ENCODE measurements at regions not wholly inside any gene's neighbourhood (a gene's known extent, or its start where the extent isn't known, plus 50 kb on each side); places are given as distances from the start of the nearest gene placed in this dataset.

- TF ChIP-seq POLR2A (IDR thresholded peaks at IDR 0.05) (no peak), CTCF (IDR thresholded peaks at IDR 0.05) (no peak)
- intact Hi-C loops (cut with DNase I; ENCODE audit: low total_unique reads) = no loop called here
- no peaks in the 10 kb centered on the region for H3K4me1 ChIP-seq
These were observed 551.6 kb upstream of the JARID2 start for GRCh38 chr6:14694308-14694707.

GRCh38 chr6:14695579-14695978 is 550.3 kb upstream of the JARID2 start:
- Histone ChIP-seq H3K4me1 (no peaks in the 10 kb centered on the region), H3K4me3 (no peak overlapping the region), H3K27ac (no peak overlapping the region), H3K9me3 (no peaks in the 10 kb centered on the region), H3K27me3 (no peaks in the 10 kb centered on the region), H3K36me3 (ENCODE audit: low read depth, missing control alignments) (no peaks in the 10 kb centered on the region)
- intact Hi-C loops (cut with DNase I; ENCODE audit: low total_unique reads) = no loop called here
- WGBS, 2 donors = 68 to 73% methylated on average over 6 of the region's 6 CpGs
- no peak for TF ChIP-seq CTCF (IDR thresholded peaks at IDR 0.05)
- no peak for TF ChIP-seq POLR2A (IDR thresholded peaks at IDR 0.05)
- DNase-seq = no peak

More at GRCh38 chr6:14694308-14694707, 551.6 kb upstream of the JARID2 start:
- H3K36me3 ChIP-seq (ENCODE audit: low read depth, missing control alignments) = no peaks in the 10 kb centered on the region
- DNase-seq = no peak
- WGBS, 2 donors = 89 to 98% methylated on average over 1 of the region's 1 CpG
- no peaks in the 10 kb centered on the region for H3K9me3 ChIP-seq
- H3K27ac ChIP-seq = no peak overlapping the region
- no peaks in the 10 kb centered on the region for H3K27me3 ChIP-seq
- H3K4me3 ChIP-seq = no peak overlapping the region

- no peaks in the 10 kb centered on the region for H3K9me3 ChIP-seq
- intact Hi-C loops (cut with DNase I; ENCODE audit: low total_unique reads) = no loop called here
- TF ChIP-seq CTCF (IDR thresholded peaks at IDR 0.05) = no peak
- no peak for TF ChIP-seq POLR2A (IDR thresholded peaks at IDR 0.05)
- DNase-seq = no peak
- WGBS, 2 donors = 94 to 95% methylated on average over 4 of the region's 4 CpGs
- H3K4me1 ChIP-seq = no peaks in the 10 kb centered on the region
- no peaks in the 10 kb centered on the region for H3K36me3 ChIP-seq (ENCODE audit: low read depth, missing control alignments)
- H3K27me3 ChIP-seq = no peaks in the 10 kb centered on the region
- H3K27ac ChIP-seq = no peak overlapping the region
- no peak overlapping the region for H3K4me3 ChIP-seq
These were observed 549.5 kb upstream of the JARID2 start for GRCh38 chr6:14696367-14696766.

GRCh38 chr6:14697427-14697826 is 548.4 kb upstream of the JARID2 start:
- H3K27ac ChIP-seq = no peak overlapping the region
- H3K4me3 ChIP-seq = no peak overlapping the region
- WGBS, 2 donors = 88 to 92% methylated on average over 2 of the region's 2 CpGs
- no peaks in the 10 kb centered on the region for H3K27me3 ChIP-seq
- no peak for DNase-seq
- no peaks in the 10 kb centered on the region for H3K4me1 ChIP-seq
- no peaks in the 10 kb centered on the region for H3K36me3 ChIP-seq (ENCODE audit: low read depth, missing control alignments)
- TF ChIP-seq CTCF (IDR thresholded peaks at IDR 0.05) (no peak), POLR2A (IDR thresholded peaks at IDR 0.05) (no peak)
- no peaks in the 10 kb centered on the region for H3K9me3 ChIP-seq
- intact Hi-C loops (cut with DNase I; ENCODE audit: low total_unique reads) = no loop called here

- TF ChIP-seq POLR2A (IDR thresholded peaks at IDR 0.05) (no peak), CTCF (IDR thresholded peaks at IDR 0.05) (no peak)
- Histone ChIP-seq H3K36me3 (ENCODE audit: low read depth, missing control alignments) (no peaks in the 10 kb centered on the region), H3K27me3 (no peaks in the 10 kb centered on the region), H3K4me1 (no peaks in the 10 kb centered on the region), H3K27ac (no peak overlapping the region), H3K4me3 (no peak overlapping the region), H3K9me3 (no peaks in the 10 kb centered on the region)
- 91 to 94% methylated on average over 8 of the region's 8 CpGs for WGBS, 2 donors
- DNase-seq = no peak
- intact Hi-C loops (cut with DNase I; ENCODE audit: low total_unique reads) = no loop called here
These were observed 545.9 kb upstream of the JARID2 start for GRCh38 chr6:14699803-14700601.
